NCI-H446 (cell line): ENCODE measurements at regions not wholly inside any gene's neighbourhood (a gene's known extent, or its start where the extent isn't known, plus 50 kb on each side); places are given as distances from the start of the nearest gene placed in this dataset.
"Not testable (repeated sequence)": the region's sequence is repeated elsewhere in the genome, so short reads cannot be mapped to it uniquely, and the experiment has no call there.

Experiments used
- DNase-seq, 2 experiments: peaks; one replicate each; lab custom pipeline; 2025; lab: John Stamatoyannopoulos, UW

DNA sequence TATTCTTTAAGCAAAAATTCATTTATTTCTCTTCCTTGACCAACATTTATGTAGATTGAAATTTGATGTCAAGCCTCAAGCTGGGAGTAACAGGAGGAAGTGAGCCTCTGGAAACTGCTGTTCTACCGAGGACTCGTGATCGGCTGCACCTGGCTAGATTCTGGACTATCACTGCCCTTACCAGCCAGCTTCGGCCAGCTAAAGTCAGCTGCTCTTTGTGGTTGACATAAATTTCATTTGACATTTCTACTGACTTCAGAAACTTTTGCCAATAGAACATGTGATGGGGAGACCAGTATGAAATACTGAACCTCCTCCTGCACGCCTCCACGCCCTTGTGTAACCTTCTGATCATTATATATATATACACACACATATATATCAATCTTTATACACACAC, 74.2 kb upstream of the RGPD5 start:
- no peak for DNase-seq

DNA sequence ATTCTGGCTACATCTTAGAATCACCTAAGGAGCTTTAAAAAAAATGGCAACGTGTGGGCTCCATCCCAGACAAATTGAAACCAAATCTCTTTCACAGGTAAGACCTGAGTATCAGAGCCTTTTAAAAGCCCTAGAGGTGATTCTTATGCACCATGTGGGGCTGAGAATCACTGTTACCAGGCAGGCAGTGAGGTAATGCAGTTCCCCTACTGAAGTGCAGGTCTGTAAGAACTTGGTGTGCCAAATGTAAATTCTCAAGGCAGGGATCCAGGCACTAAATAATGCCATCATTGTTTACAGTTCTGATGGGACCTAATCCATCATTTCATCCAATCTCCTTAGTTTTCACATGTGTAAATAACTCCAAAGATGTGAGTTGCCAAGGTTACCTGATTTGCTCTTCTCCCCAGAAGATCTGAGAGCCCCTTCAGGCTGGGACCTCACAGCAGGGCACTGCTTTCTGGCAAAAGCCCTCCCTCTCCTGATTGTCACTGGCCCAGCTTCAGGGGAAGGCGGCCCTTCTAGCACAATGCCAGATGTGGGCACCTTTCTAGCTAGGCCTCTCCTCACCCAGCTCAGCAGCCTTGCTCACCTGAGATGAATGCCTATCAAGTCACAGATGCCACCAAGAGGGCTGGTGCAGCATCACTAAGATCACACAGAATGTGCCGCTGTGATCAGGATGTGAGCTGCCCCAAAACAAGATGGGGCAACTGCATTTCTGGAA, 73.6 kb upstream of the RGPD5 start:
- DNase-seq: no peak

DNA sequence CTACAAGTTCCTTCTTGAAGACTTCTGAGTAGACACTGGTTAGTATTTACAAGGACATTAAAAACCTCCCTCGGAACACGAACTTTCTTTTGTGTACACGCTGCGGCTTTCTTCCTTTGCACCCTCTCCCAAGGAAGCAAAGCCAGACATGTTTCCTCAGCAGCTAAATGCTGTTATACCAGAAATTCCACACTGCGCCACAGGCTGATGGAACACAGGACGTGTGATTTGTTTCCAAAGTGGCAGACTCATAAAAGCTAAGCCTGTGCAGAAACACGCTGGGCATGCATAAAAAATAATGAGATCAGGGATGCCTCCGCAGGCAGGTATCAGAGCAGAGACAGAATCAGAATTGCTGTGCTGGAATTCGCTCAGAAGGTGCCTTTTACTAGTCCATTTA, 73.0 kb upstream of the RGPD5 start:
- no peak for DNase-seq

DNA sequence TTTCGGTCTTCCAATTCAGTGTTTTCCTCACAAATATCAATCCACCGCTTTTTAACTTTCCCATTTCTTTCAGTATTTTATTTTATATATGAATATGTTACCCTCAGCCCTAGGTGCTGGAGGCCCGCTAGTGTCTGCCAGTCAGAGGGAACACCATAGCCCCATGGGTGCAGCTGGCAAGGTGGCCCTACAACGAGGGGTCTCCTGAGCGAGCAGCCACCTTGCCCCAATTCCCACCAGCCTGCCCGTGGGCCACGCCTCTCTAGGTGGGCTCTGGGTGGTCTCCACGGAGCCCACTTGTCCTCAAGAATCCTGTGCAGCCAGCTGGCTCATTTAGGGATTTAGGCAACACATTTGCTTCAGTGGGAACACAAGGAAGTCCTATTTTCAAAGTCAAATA, 72.5 kb upstream of the RGPD5 start:
- DNase-seq: no peak

DNA sequence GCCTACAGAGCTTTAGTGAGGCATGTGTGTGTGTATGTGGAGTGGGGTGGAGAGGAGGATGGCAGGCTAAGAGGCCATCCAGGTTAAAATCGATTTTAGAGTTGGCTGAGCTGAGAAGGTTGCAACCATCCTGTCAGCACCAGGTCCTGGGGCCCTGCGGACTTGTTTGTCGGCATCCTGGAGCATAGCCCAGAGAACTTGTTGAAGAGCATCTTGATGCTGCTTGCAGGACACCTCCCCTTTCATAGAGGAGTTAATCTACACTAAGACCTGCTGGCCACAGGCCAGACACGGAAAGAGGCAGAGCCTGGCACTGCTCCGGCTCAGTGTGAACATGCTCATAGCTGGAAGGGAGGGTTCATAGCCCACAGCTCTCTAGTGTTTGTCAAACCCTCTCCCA, 72.1 kb upstream of the RGPD5 start:
- peak in 1 of 2 experiments; percentile 70 for DNase-seq

DNA sequence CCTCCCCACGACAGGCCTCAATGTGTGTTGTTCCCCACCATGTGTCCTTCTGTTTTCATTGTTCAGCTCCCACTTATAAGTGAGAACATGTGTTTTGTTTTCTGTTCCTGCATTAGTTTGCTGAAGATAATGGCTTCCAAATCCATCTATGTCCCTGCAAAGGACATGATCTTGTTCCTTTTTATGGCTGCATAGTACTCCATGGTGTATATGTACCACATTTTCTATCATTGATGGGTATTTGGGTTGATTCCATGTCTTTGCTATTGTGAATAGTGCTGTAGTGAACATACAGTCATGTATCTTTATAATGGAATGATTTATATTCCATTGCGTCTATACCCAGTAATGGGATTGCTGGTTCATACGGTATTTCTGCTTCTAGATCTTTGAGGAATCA, 71.5 kb upstream of the RGPD5 start:
- not testable (repeated sequence) for DNase-seq

DNA sequence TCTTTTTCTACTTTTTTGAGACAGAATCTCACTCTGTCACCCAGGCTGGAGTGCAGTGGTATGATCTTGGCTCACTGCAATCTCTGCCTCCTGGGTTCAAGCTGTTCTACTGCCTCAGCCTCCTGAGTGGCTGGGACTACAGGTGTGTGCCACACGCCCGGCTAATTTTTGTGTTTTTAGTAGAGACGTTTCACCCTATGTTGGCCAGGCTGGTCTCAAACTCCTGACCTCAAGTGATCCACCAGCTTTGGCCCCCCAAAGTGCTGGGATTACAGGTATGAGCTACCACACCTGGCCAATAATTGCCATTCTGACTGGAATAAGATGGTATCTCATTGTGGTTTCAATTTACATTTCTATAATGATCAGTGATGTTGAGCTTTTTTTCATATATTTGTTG, 71.0 kb upstream of the RGPD5 start:
- not testable (repeated sequence) for DNase-seq

DNA sequence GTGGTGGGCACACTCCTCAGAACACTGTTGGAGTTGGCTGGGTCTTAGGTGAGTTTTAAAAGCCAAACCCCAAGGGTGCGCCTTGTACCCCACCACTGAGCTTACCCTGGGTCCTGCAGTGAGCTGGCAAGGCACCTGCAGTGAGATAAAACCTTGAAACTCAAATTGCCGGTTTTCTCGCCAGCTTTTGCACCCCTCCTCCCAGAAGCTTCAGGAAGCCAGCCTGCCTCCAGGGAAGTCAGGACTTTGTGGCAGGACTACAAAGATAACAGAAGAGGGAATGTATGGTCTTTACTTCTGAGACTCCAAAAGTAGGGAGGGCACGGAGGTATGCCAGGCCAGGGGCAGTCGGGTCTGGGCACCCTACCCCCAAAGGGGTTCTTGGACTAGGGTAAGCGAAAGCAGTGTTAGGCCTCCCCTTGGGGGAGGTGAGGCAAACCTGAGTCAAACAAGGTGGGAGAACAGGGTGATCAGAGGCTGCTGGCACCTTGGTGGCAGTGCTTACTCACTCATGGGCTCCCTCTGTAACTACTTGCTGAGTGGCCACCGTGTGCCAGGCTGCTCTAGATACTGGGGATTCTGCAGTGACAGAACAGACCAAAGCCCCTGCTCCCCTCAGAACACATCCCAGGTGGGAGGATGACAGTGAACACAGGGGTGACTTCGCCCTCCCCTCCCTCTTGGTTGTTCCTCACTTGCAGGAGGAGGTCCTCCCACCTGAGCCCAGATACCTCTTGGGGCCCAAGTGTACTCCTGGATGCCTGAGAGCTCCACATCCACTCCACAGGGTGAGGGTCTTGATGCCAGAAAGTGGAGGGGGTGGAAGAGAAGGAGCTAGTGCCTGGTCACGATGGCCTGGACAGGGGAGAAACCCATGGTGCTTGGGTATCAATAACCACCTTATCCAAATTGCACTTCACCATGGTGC, 69.3 kb upstream of the RGPD5 start:
- DNase-seq: no peak

DNA sequence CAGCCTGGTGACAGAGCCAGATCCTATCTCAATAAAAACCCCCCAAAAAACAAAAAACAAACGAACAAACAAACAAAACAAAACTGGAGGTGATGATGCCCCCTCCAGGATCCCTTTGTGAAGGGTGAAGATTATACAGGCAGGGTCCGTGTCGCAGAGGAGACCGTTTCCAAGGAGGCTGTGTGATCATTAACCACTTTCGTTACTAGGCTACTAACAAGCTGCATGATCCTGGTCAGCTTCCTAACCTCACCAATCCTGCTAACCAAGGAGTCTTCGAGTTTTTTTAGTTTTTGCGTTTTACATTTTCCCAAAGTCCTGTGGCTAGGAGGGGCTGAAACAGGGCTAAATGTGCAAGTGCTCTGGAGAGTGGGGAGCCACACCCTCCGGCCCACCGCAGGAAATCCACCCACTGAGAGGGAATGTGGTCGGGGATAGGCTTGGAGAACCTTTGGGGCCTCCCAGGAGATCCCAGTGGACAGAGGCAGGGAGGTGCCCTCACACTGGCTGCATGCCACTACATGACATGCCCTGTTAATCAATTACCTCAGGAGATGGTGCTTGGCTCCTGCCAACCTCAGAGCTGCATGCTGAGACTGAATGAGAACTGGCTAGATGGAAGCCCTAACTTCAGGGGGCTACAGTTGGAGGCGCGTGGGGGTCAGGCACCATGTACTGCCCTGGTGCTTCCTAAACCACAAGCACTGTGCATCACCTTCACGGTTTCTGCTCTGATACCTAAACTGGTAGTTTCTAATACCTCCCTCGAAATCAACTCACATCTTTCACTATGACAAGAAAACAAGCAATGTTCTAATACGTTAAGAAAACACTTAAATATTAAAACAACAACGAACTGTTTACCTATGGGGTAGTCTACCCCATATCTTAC, 67.5 kb upstream of the RGPD5 start:
- no peak for DNase-seq

DNA sequence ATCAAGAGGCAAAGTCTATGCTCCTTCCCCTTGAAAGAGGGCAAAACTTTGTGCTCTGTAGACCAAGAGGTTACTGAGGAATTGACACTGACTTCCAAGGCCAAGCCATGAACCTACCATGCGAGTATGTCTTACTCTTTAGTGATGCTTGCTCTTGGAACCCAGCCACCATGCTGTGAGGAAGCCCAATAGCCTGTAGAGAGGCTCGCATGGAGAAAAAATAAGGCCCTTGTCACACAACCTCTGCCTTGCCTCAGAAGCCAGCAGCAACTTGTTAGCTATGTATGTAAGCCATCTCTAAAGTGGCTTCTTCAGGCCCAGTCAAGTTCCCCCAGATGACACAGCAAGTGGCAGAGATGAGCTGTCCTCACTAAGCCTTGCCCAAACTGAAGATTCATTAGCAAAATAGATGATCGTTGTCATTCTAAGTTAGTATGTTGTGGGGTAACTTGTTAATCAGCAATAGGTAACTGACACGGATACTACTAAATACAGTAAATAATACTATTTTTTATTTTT, 66.1 kb upstream of the RGPD5 start:
- DNase-seq: no peak

DNA sequence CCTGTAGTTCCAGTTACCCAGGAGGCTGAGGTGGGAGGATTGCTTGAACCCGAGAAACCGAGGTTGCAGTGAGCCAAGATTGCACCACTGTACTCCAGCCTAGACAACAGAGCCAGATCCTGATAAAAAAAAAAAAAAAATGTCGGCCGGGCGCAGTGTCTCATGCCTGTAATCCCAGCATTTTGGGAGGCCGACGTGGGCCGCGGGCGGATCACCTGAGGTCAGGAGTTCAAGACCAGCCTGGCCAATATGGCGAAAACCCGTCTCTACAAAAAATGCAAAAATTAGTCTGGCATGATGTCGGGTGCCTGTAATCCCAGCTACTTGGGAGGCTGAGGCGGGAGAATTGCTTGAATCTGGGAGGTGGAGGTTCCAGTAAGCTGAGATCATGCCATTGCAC, 60.4 kb upstream of the RGPD5 start:
- not testable (repeated sequence) for DNase-seq

DNA sequence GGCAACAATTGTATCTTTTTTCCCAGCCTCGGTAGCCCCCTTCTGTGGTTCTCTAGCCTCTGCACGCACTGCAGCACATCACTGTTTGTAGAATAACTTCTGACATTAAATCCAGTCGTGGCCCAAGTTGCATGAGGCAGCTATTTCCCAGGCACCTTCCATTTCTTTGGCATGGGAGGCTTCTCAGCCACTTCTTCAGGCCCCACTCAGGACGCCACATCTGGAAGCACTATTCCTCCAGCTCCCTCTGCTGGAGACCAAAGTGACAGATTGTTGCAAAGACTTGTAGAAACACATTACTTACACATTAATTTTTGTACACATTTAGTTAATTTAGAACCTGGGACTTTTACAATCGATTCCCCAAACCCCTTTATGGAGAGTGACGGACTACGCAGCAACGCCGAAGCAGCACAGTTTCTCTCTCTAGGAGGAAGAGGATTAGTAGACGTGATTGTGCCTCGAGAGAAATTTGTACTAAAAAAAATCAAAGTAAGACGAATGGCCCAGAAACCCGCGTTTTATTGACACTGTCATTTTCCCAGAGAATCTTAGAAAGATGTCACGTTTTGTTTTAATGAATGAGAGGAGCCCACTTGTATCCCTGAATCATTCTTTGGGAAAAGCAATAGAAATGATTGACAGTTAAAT, 57.8 kb upstream of the RGPD5 start:
- DNase-seq: peak; percentile 42 to 69
